SK-N-MC (cell line): ENCODE measurements at regions not wholly inside any gene's neighbourhood (a gene's known extent, or its start where the extent isn't known, plus 50 kb on each side); places are given as distances from the start of the nearest gene placed in this dataset.

Experiments used
- DNase-seq: peaks from one replicate; pipeline ENCODE4 v3.0.0-alpha.2; 2011; ENCODE audit warnings: low read depth, low spot score
- H3K27ac ChIP-seq: fragments of 200-600 bp; sonication (generic); 2 replicates; pipeline ENCODE4 v1.5.1; 2016; ENCODE audit warnings: mixed run types
- H3K36me3 ChIP-seq: fragments of 200-600 bp; sonication (generic); 2 replicates; pipeline ENCODE4 v1.6.1; 2017; ENCODE audit warnings: antibody characterized with exemption, low read length, mixed read lengths; ENCODE audit not compliant: insufficient read depth
- H3K4me3 ChIP-seq: fragments of 200-600 bp; sonication (generic); 2 replicates; pipeline ENCODE4 v1.5.1; 2016
- H3K9ac ChIP-seq: fragments of 200-600 bp; sonication (generic); 2 replicates; pipeline ENCODE4 v1.8.0; 2017; ENCODE audit warnings: mixed run types, mixed read lengths; ENCODE audit not compliant: insufficient read length
- H3K9me3 ChIP-seq: fragments of 200-600 bp; sonication (generic); 2 replicates; pipeline ENCODE4 v1.6.1; 2017; ENCODE audit warnings: low read depth, mild to moderate bottlenecking, antibody characterized with exemption, low read length, moderate library complexity, mixed read lengths
- EZH2 ChIP-seq: fragments of 200-600 bp; sonication (generic); IDR thresholded peaks from one replicate; pipeline ENCODE4 v1.6.1; 2017; ENCODE audit warnings: antibody characterized with exemption
- FOXP2 ChIP-seq: optimal IDR thresholded peaks from 2 replicates; pipeline ENCODE3; 2011; ENCODE audit warnings: mild to moderate bottlenecking, moderate library complexity; ENCODE audit not compliant: insufficient read depth; ENCODE audit errors: extremely low read length, control extremely low read depth
- POLR2AphosphoS5 ChIP-seq: IDR thresholded peaks from 2 replicates; pipeline ENCODE4 v1.6.1; 2012; ENCODE audit warnings: mild to moderate bottlenecking, low read depth, low read length, borderline replicate concordance

- DNase-seq, result no peak
- Histone ChIP-seq H3K27ac (no peak overlapping the region), H3K4me3 (no peak overlapping the region), H3K9me3 (no peaks in the 10 kb centered on the region), H3K9ac (no peak overlapping the region), H3K36me3 (no peaks in the 10 kb centered on the region)
- TF ChIP-seq POLR2AphosphoS5 (no peak), EZH2 (no peak), FOXP2 (no peak)
Measured at GRCh38 chr2:129709001-129709955, 270.2 kb upstream of the RAB6C start.

DNA sequence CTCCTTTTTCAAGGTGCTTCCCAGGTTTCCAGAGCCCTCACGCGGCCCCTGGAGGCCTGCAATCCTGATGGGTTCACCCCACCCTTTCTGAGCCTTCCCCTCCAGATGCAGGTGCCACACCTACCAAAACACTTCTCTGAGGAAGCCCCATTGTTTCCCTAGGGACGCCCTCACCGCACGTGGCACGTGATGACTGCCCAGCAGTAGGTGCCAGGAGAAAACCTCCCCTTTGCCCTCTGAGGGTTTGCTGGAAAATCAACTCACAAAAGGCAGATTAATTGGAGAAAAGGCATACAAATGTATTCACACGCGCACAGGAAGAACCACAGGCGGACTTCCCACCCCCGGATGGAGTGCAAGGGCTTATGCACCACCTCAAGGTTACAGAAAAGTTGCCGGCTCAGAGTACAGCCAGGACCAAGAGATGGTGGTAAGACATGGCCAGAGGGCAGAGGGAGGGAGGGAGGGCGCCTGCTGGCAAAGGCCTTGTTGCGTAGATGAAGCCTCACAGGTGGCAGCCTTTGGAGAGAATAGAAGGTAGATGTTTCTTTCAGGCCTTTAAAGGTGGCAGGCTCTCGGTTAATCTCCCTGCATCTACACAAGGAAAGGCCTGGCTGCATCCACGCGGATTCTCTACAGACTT lies 269.4 kb upstream of the RAB6C start:
- H3K36me3 ChIP-seq, result no peaks in the 10 kb centered on the region
- H3K27ac ChIP-seq, result no peak overlapping the region
- H3K9me3 ChIP-seq, result no peaks in the 10 kb centered on the region
- no peak overlapping the region for H3K9ac ChIP-seq
- H3K4me3 ChIP-seq, result no peak overlapping the region
- no peak for DNase-seq
- TF ChIP-seq POLR2AphosphoS5 (no peak), EZH2 (no peak), FOXP2 (no peak)

DNA sequence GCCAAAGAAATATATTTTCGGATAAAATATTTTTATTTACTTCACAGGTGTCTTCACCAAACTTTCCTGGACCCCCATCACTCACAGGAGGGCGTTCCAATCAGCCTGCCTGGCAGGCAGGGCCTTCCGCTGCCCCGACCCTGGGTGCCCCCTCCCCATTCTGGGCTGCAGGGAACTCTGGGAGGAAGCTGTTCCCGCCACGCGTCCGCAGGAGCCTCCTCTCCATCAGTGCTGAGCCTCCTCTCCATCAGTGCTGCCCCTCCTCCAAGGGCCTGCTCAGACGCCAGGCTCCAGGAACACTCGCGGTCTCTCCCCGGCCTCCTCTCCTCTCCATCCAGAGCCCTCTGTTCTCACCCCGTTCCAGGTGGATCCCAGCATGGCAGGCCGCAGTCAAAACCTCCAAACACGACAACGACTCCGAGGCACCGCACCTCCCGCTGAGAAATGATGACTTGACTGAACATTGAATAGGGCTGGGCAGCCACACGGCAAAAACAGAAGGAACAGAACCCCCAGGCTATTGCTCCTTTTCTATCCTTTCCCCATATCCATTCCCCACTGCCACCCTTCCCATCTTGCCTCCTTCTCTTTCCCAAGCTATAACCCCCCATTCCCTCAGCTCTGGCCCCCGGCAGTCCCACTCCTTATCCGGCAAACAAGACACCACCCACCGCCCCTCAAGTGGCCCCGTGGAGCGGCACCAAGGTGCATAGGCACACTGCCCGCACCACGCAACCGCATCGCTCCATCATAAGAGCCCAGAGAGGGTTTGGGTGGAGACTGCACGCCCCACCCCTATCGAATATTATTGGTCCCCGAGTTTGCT lies 268.6 kb upstream of the RAB6C start:
- Histone ChIP-seq H3K9ac (no peak overlapping the region), H3K9me3 (no peaks in the 10 kb centered on the region), H3K4me3 (no peak overlapping the region), H3K27ac (no peak overlapping the region), H3K36me3 (no peaks in the 10 kb centered on the region)
- no peak for TF ChIP-seq EZH2
- no peak for TF ChIP-seq FOXP2
- no peak for TF ChIP-seq POLR2AphosphoS5
- DNase-seq, result no peak

- DNase-seq, result no peak
- TF ChIP-seq POLR2AphosphoS5 (no peak), FOXP2 (no peak), EZH2 (no peak)
- Histone ChIP-seq H3K9me3 (no peaks in the 10 kb centered on the region), H3K9ac (no peak overlapping the region), H3K4me3 (no peak overlapping the region), H3K27ac (no peak overlapping the region), H3K36me3 (no peaks in the 10 kb centered on the region)
Measured at GRCh38 chr2:129711816-129712675, 267.4 kb upstream of the RAB6C start.

- DNase-seq, result no peak
- Histone ChIP-seq H3K36me3 (no peaks in the 10 kb centered on the region), H3K9ac (no peak overlapping the region), H3K9me3 (no peaks in the 10 kb centered on the region), H3K27ac (no peak overlapping the region), H3K4me3 (no peak overlapping the region)
- TF ChIP-seq POLR2AphosphoS5, result no peak
- TF ChIP-seq FOXP2, result no peak
- TF ChIP-seq EZH2, result no peak
Measured at GRCh38 chr2:129712676-129712985, 266.8 kb upstream of the RAB6C start.

DNA sequence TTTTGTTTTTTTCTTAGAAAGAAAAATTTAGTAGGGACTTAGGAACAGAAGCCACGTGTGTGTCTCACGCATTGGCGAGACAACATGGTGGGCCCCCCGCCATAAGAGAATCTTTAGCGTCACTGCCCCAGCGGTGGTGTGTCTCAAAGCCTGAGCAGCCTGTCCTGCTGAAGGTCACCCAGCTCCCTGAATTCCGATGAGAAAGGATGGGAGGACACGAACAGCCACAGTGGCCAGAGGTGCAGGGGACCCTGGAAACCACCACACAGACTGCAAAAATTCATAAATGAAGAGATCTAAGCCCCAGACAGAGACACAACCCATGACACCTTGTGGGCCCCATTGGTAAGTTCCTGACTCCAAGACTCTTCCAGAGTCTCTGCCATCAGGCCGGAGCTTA lies 266.1 kb upstream of the RAB6C start:
- no peak overlapping the region for H3K9ac ChIP-seq
- TF ChIP-seq POLR2AphosphoS5, result no peak
- TF ChIP-seq FOXP2, result no peak
- no peak for TF ChIP-seq EZH2
- no peak overlapping the region for H3K27ac ChIP-seq
- no peak for DNase-seq
- no peaks in the 10 kb centered on the region for H3K9me3 ChIP-seq
- no peak overlapping the region for H3K4me3 ChIP-seq
- no peaks in the 10 kb centered on the region for H3K36me3 ChIP-seq

DNA sequence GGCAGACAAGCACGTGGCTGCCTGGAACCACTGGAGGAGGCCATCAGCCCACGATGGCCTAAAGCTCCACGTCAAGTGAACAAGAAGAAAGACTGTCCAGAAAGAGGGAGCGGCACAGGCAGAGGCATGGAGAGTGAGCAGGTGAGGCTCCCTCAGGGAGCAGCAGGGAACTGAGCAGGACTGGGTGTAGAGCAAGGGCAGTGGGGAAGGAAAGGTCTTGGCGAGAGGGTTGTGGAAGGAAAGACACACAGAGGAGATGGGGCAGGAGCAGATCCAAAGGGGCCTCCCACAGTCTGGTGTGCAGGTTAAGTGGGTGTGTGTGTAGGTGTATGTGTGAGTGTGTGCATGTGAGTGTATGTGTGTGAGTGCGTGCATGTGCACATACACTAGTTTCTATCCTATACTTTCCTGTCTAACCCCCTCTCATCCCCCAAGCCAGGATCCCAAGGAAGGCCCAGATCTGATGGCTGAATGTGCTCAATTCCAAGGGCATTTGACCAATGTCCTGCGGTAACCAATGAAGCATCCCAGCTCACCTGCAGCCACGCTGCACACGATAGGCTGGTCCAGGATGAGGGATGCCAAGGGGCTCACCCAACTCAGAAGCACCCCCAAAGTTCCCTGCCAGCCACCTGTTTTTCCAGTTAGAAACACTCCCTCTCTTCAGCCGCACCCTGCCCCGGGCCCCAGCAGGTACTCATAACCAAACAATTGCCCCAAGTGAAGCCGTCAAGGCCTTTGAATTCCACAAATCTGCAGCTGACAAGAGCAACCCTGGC lies 262.5 kb upstream of the RAB6C start:
- no peak overlapping the region for H3K27ac ChIP-seq
- no peak overlapping the region for H3K9ac ChIP-seq
- no peak for DNase-seq
- no peaks in the 10 kb centered on the region for H3K9me3 ChIP-seq
- no peak overlapping the region for H3K4me3 ChIP-seq
- no peaks in the 10 kb centered on the region for H3K36me3 ChIP-seq
- TF ChIP-seq POLR2AphosphoS5 (no peak), FOXP2 (no peak), EZH2 (no peak)

- H3K27ac ChIP-seq, result no peak overlapping the region
- DNase-seq, result no peak
- H3K4me3 ChIP-seq, result no peak overlapping the region
- H3K9me3 ChIP-seq, result no peaks in the 10 kb centered on the region
- H3K36me3 ChIP-seq, result no peaks in the 10 kb centered on the region
- no peak for TF ChIP-seq POLR2AphosphoS5
- no peak overlapping the region for H3K9ac ChIP-seq
Measured at GRCh38 chr2:129717560-129718130, 261.8 kb upstream of the RAB6C start.
